ENCODE measurements at regions not wholly inside any gene's neighbourhood (a gene's known extent, or its start where the extent isn't known, plus 50 kb on each side); places are given as distances from the start of the nearest gene placed in this dataset.

- TF ChIP-seq CTCF (IDR thresholded peaks at IDR 0.05) (no peak), POLR2A (IDR thresholded peaks at IDR 0.05) (no peak)
Observed at GRCh38 chr5:33146881-33147280, 293.9 kb upstream of the TARS1 start.

Measured in uterus (tissue), 2 donors.